ENCODE measurements at regions not wholly inside any gene's neighbourhood (a gene's known extent, or its start where the extent isn't known, plus 50 kb on each side); places are given as distances from the start of the nearest gene placed in this dataset.

- TF ChIP-seq EZH2 (optimal IDR thresholded peaks at IDR 0.05; ENCODE audit: low read depth, low read length) (no peak), EZH2phosphoT487 (IDR thresholded peaks at IDR 0.05; ENCODE audit: low read length) (no peak), CTCF (IDR thresholded peaks at IDR 0.05; ENCODE audit: low read length) (no peak)
- no peak for DNase-seq
- H3K27ac ChIP-seq (ENCODE audit: low read length), result no peak overlapping the region
- no peaks in the 10 kb centered on the region for H3K27me3 ChIP-seq (replicated peaks; ENCODE audit: insufficient read depth, low read length)
- no peaks in the 10 kb centered on the region for H3K79me2 ChIP-seq (ENCODE audit: low read length)
- no peaks in the 10 kb centered on the region for H4K20me1 ChIP-seq (ENCODE audit: insufficient read depth, low read length)
- H2AFZ ChIP-seq (ENCODE audit: low read length), result no peak overlapping the region
- no peak overlapping the region for H3K4me3 ChIP-seq (ENCODE audit: low read length)
- H3K9me2 ChIP-seq (replicated peaks; ENCODE audit: insufficient read depth, low read length), result no peaks in the 10 kb centered on the region
- H3K9ac ChIP-seq (ENCODE audit: low read length), result no peak overlapping the region
- no peak overlapping the region for H3K4me2 ChIP-seq (ENCODE audit: low read depth, low read length)
- H3F3A ChIP-seq (ENCODE audit: insufficient read depth, low read length), result no peaks in the 10 kb centered on the region
- H3K9me3 ChIP-seq (replicated peaks; ENCODE audit: insufficient read depth, low read length), result no peaks in the 10 kb centered on the region
- no peaks in the 10 kb centered on the region for H3K4me1 ChIP-seq (ENCODE audit: low read length)
- H3K36me3 ChIP-seq (replicated peaks; ENCODE audit: insufficient read depth, low read length), result no peaks in the 10 kb centered on the region
Observed at GRCh38 chr18:71022389-71022788, 733.5 kb downstream of the SOCS6 start.

- H3K9me2 ChIP-seq (replicated peaks; ENCODE audit: insufficient read depth, low read length), result no peaks in the 10 kb centered on the region
- no peak overlapping the region for H2AFZ ChIP-seq (ENCODE audit: low read length)
- no peak for DNase-seq
- TF ChIP-seq EZH2phosphoT487 (IDR thresholded peaks at IDR 0.05; ENCODE audit: low read length) (no peak), EZH2 (optimal IDR thresholded peaks at IDR 0.05; ENCODE audit: low read depth, low read length) (no peak)
- no peaks in the 10 kb centered on the region for H3F3A ChIP-seq (ENCODE audit: insufficient read depth, low read length)
- no peaks in the 10 kb centered on the region for H3K36me3 ChIP-seq (replicated peaks; ENCODE audit: insufficient read depth, low read length)
- H4K20me1 ChIP-seq (ENCODE audit: insufficient read depth, low read length), result no peaks in the 10 kb centered on the region
- no peaks in the 10 kb centered on the region for H3K9me3 ChIP-seq (replicated peaks; ENCODE audit: insufficient read depth, low read length)
- no peak overlapping the region for H3K4me3 ChIP-seq (ENCODE audit: low read length)
- no peaks in the 10 kb centered on the region for H3K79me2 ChIP-seq (ENCODE audit: low read length)
- H3K27me3 ChIP-seq (replicated peaks; ENCODE audit: insufficient read depth, low read length), result no peaks in the 10 kb centered on the region
- no peak overlapping the region for H3K9ac ChIP-seq (ENCODE audit: low read length)
- no peak overlapping the region for H3K27ac ChIP-seq (ENCODE audit: low read length)
- H3K4me2 ChIP-seq (ENCODE audit: low read depth, low read length), result no peak overlapping the region
- no peaks in the 10 kb centered on the region for H3K4me1 ChIP-seq (ENCODE audit: low read length)
Observed at GRCh38 chr18:71021030-71021362, 732.2 kb downstream of the SOCS6 start.

GRCh38 chr18:71020342-71021029, 731.6 kb downstream of the SOCS6 start:
- Histone ChIP-seq H3K27ac (ENCODE audit: low read length) (no peak overlapping the region), H4K20me1 (ENCODE audit: insufficient read depth, low read length) (no peaks in the 10 kb centered on the region), H3F3A (ENCODE audit: insufficient read depth, low read length) (no peaks in the 10 kb centered on the region), H3K79me2 (ENCODE audit: low read length) (no peaks in the 10 kb centered on the region), H3K9me3 (replicated peaks; ENCODE audit: insufficient read depth, low read length) (no peaks in the 10 kb centered on the region), H3K4me3 (ENCODE audit: low read length) (no peak overlapping the region), H2AFZ (ENCODE audit: low read length) (no peak overlapping the region), H3K4me2 (ENCODE audit: low read depth, low read length) (no peak overlapping the region), H3K9me2 (replicated peaks; ENCODE audit: insufficient read depth, low read length) (no peaks in the 10 kb centered on the region), H3K36me3 (replicated peaks; ENCODE audit: insufficient read depth, low read length) (no peaks in the 10 kb centered on the region), H3K4me1 (ENCODE audit: low read length) (no peaks in the 10 kb centered on the region), H3K9ac (ENCODE audit: low read length) (no peak overlapping the region), H3K27me3 (replicated peaks; ENCODE audit: insufficient read depth, low read length) (no peaks in the 10 kb centered on the region)
- no peak for TF ChIP-seq CTCF (IDR thresholded peaks at IDR 0.05; ENCODE audit: low read length)
- no peak for TF ChIP-seq EZH2 (optimal IDR thresholded peaks at IDR 0.05; ENCODE audit: low read depth, low read length)
- no peak for TF ChIP-seq EZH2phosphoT487 (IDR thresholded peaks at IDR 0.05; ENCODE audit: low read length)
- DNase-seq, result no peak

GRCh38 chr18:71018816-71019215, 730.0 kb downstream of the SOCS6 start:
- no peak overlapping the region for H2AFZ ChIP-seq (ENCODE audit: low read length)
- no peak overlapping the region for H3K27ac ChIP-seq (ENCODE audit: low read length)
- H3K9me2 ChIP-seq (replicated peaks; ENCODE audit: insufficient read depth, low read length), result no peaks in the 10 kb centered on the region
- H3K79me2 ChIP-seq (ENCODE audit: low read length), result no peaks in the 10 kb centered on the region
- no peak for TF ChIP-seq CTCF (IDR thresholded peaks at IDR 0.05; ENCODE audit: low read length)
- no peak for TF ChIP-seq EZH2phosphoT487 (IDR thresholded peaks at IDR 0.05; ENCODE audit: low read length)
- TF ChIP-seq EZH2 (optimal IDR thresholded peaks at IDR 0.05; ENCODE audit: low read depth, low read length), result no peak
- H3K36me3 ChIP-seq (replicated peaks; ENCODE audit: insufficient read depth, low read length), result no peaks in the 10 kb centered on the region
- H3K27me3 ChIP-seq (replicated peaks; ENCODE audit: insufficient read depth, low read length), result no peaks in the 10 kb centered on the region
- DNase-seq, result no peak
- H3K4me2 ChIP-seq (ENCODE audit: low read depth, low read length), result no peak overlapping the region
- no peaks in the 10 kb centered on the region for H4K20me1 ChIP-seq (ENCODE audit: insufficient read depth, low read length)
- no peak overlapping the region for H3K4me3 ChIP-seq (ENCODE audit: low read length)
- H3K4me1 ChIP-seq (ENCODE audit: low read length), result no peaks in the 10 kb centered on the region
- H3K9ac ChIP-seq (ENCODE audit: low read length), result no peak overlapping the region
- H3F3A ChIP-seq (ENCODE audit: insufficient read depth, low read length), result no peaks in the 10 kb centered on the region
- no peaks in the 10 kb centered on the region for H3K9me3 ChIP-seq (replicated peaks; ENCODE audit: insufficient read depth, low read length)
